ENCODE measurements at regions not wholly inside any gene's neighbourhood (a gene's known extent, or its start where the extent isn't known, plus 50 kb on each side); places are given as distances from the start of the nearest gene placed in this dataset.

GRCh38 chr18:30121397-30121796, 921.1 kb downstream of the DSC3 start:
- TF ChIP-seq GATA2 (IDR thresholded peaks at IDR 0.05; ENCODE audit: low read depth, low read length) (no peak), GATA3 (IDR thresholded peaks at IDR 0.05; ENCODE audit: low read depth, low read length) (no peak)

Data from SH-SY5Y (cell line).